BLaER1 (cell line): ENCODE measurements at regions not wholly inside any gene's neighbourhood (a gene's known extent, or its start where the extent isn't known, plus 50 kb on each side); places are given as distances from the start of the nearest gene placed in this dataset.

Experiments used
- H3K27ac ChIP-seq: shearing (Covaris generic); formaldehyde crosslinking; 2 replicates; pipeline ENCODE4 v1.8.1; 2022
- H3K27me3 ChIP-seq: shearing (Covaris generic); formaldehyde crosslinking; 2 replicates; pipeline ENCODE4 v1.8.1; 2022
- H3K36me3 ChIP-seq: shearing (Covaris generic); formaldehyde crosslinking; 2 replicates; pipeline ENCODE4 v1.8.1; 2022
- H3K4me1 ChIP-seq: shearing (Covaris generic); formaldehyde crosslinking; 2 replicates; pipeline ENCODE4 v1.8.1; 2022
- H3K4me2 ChIP-seq: shearing (Covaris generic); formaldehyde crosslinking; 2 replicates; pipeline ENCODE4 v1.8.1; 2022
- H3K4me3 ChIP-seq: shearing (Covaris generic); formaldehyde crosslinking; 2 replicates; pipeline ENCODE4 v1.8.1; 2022
- H3K9ac ChIP-seq: shearing (Covaris generic); formaldehyde crosslinking; 2 replicates; pipeline ENCODE4 v1.8.1; 2022
- H3K9me3 ChIP-seq: shearing (Covaris generic); formaldehyde crosslinking; 2 replicates; pipeline ENCODE4 v1.8.1; 2022
- H4K20me1 ChIP-seq: shearing (Covaris generic); formaldehyde crosslinking; 2 replicates; pipeline ENCODE4 v1.8.1; 2022
- Cebpa-rat ChIP-seq: shearing (Covaris generic); IDR thresholded peaks from 2 replicates; pipeline ENCODE4 v1.8.1; 2022

- no peaks in the 10 kb centered on the region for H4K20me1 ChIP-seq
- TF ChIP-seq Cebpa-rat, result no peak
- H3K36me3 ChIP-seq, result no peaks in the 10 kb centered on the region
- peaks cover 9% of the 10 kb centered on the region; the same call in 1 of the 2 replicates for H3K9me3 ChIP-seq
- H3K27ac ChIP-seq, result no peak overlapping the region
- H3K9ac ChIP-seq, result no peak overlapping the region
- H3K4me2 ChIP-seq, result no peak overlapping the region
- H3K4me3 ChIP-seq, result no peak overlapping the region
- no peaks in the 10 kb centered on the region for H3K4me1 ChIP-seq
- no peaks in the 10 kb centered on the region for H3K27me3 ChIP-seq
These were observed 201.0 kb upstream of the TPK1 start for GRCh38 chr7:145036604-145037405.

DNA sequence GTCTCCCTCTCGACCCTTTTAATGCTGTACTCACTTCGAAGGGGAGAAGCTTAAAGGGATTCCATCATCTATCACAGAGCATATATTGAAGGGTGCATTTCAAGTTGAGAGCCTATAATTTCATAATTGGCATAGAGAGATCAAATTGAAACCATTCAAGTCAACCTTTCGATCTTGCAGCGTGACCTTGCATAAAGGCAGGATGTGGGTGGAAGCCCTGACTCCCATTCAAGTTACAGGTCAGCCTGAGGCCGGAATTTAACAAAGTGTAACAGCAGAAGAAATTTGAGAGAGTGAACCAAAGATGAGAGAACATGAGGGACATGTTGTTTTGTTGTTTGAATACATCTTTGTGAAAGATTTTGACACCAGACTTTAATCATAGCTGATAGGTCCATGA is 195.3 kb upstream of the TPK1 start:
- TF ChIP-seq Cebpa-rat, result no peak
- Histone ChIP-seq H3K4me3 (no peak overlapping the region), H3K9ac (no peak overlapping the region), H3K36me3 (no peaks in the 10 kb centered on the region), H3K27me3 (no peaks in the 10 kb centered on the region), H4K20me1 (no peaks in the 10 kb centered on the region), H3K27ac (no peak overlapping the region), H3K4me2 (no peak overlapping the region), H3K9me3 (peaks cover 9% of the 10 kb centered on the region; the same call in 1 of the 2 replicates), H3K4me1 (no peaks in the 10 kb centered on the region)

GRCh38 chr7:145030754-145031153 is 194.9 kb upstream of the TPK1 start:
- Histone ChIP-seq H3K4me1 (no peaks in the 10 kb centered on the region), H3K4me2 (no peak overlapping the region), H3K27me3 (no peaks in the 10 kb centered on the region), H3K9me3 (peaks cover 9% of the 10 kb centered on the region; the same call in 1 of the 2 replicates), H4K20me1 (no peaks in the 10 kb centered on the region), H3K9ac (no peak overlapping the region), H3K36me3 (no peaks in the 10 kb centered on the region), H3K4me3 (no peak overlapping the region), H3K27ac (no peak overlapping the region)
- TF ChIP-seq Cebpa-rat, result no peak

DNA sequence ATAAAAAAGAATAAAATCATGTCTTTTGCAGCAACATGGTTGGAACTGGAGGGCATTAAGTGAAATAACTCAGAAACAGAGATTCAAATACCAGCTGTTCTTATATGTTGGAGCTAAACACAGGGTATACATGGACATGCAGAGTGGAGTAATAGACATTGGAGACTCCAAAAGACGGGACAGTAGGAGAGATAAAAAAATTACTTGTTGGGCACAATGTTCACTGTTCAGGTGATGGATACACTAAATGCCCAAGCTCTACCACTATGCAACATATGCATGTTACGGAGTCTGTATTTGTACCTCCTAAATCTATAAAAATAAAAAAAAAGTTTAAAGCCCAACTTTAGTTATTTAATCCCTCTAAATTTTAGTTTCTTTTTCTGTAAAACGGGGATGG is 184.6 kb upstream of the TPK1 start:
- Histone ChIP-seq H3K27me3 (no peaks in the 10 kb centered on the region), H3K36me3 (no peaks in the 10 kb centered on the region), H3K4me2 (no peak overlapping the region), H4K20me1 (no peaks in the 10 kb centered on the region), H3K9me3 (no peaks in the 10 kb centered on the region), H3K4me1 (no peaks in the 10 kb centered on the region), H3K27ac (no peak overlapping the region), H3K4me3 (no peak overlapping the region), H3K9ac (no peak overlapping the region)
- no peak for TF ChIP-seq Cebpa-rat

- Histone ChIP-seq H3K9ac (no peak overlapping the region), H3K36me3 (no peaks in the 10 kb centered on the region), H4K20me1 (no peaks in the 10 kb centered on the region), H3K4me2 (no peak overlapping the region), H3K4me1 (no peaks in the 10 kb centered on the region), H3K27me3 (no peaks in the 10 kb centered on the region), H3K9me3 (no peaks in the 10 kb centered on the region), H3K27ac (no peak overlapping the region), H3K4me3 (no peak overlapping the region)
- TF ChIP-seq Cebpa-rat, result no peak
These were observed 180.2 kb upstream of the TPK1 start for GRCh38 chr7:145016068-145016467.

- Histone ChIP-seq H3K9me3 (no peaks in the 10 kb centered on the region), H3K36me3 (no peaks in the 10 kb centered on the region), H4K20me1 (no peaks in the 10 kb centered on the region), H3K4me2 (no peak overlapping the region), H3K4me1 (no peaks in the 10 kb centered on the region), H3K27me3 (no peaks in the 10 kb centered on the region), H3K4me3 (no peak overlapping the region), H3K9ac (no peak overlapping the region), H3K27ac (no peak overlapping the region)
- no peak for TF ChIP-seq Cebpa-rat
These were observed 174.0 kb upstream of the TPK1 start for GRCh38 chr7:145009876-145010275.

DNA sequence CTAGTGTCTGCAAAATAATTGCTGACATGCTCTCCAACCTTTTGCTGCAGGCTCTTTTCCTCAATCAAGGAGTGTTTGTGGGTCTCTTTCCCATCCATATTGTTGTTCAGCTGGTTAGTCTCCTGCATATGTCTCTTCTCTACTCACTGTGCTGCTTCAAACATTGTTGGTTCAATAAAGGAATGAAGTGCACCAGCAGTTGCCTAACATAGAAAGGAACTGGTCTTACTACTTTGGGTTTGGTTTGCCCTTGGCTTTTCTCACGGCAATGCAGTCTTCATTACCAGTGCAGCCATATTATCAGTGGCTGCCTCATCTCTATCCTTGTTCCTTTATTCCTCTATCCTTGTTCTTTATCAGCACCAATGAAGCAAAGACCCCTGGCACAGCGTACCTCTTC is 169.7 kb upstream of the TPK1 start:
- no peak overlapping the region for H3K9ac ChIP-seq
- H3K27me3 ChIP-seq, result no peaks in the 10 kb centered on the region
- H3K36me3 ChIP-seq, result no peaks in the 10 kb centered on the region
- no peak for TF ChIP-seq Cebpa-rat
- H3K27ac ChIP-seq, result no peak overlapping the region
- H3K4me2 ChIP-seq, result no peak overlapping the region
- H3K9me3 ChIP-seq, result peaks cover 8% of the 10 kb centered on the region
- H3K4me1 ChIP-seq, result no peaks in the 10 kb centered on the region
- no peak overlapping the region for H3K4me3 ChIP-seq
- no peaks in the 10 kb centered on the region for H4K20me1 ChIP-seq

DNA sequence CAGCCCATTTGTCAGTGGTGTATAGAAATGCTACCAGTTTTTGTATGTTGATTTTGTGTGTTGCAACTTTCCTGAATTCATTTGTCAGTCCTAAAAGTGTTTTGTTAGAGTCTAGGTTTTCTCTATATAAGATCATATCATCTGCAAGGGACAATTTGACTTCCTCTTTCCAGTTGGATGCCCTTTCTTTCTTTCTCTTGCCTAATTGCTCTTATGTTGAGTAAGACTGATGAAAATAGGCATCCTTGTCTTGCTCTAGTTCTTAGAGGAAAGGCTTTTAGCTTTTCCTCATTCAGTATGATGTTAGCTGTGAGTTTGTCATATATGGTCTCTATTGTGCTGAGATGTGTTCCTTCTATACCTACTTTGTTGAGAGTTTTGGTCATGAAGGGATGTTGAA is 161.7 kb upstream of the TPK1 start:
- Histone ChIP-seq H3K36me3 (no peaks in the 10 kb centered on the region), H3K27me3 (no peaks in the 10 kb centered on the region), H3K4me2 (no peak overlapping the region), H3K4me1 (no peaks in the 10 kb centered on the region), H3K4me3 (no peak overlapping the region), H4K20me1 (no peaks in the 10 kb centered on the region), H3K9me3 (peaks cover 36% of the 10 kb centered on the region), H3K9ac (no peak overlapping the region), H3K27ac (no peak overlapping the region)
- no peak for TF ChIP-seq Cebpa-rat

DNA sequence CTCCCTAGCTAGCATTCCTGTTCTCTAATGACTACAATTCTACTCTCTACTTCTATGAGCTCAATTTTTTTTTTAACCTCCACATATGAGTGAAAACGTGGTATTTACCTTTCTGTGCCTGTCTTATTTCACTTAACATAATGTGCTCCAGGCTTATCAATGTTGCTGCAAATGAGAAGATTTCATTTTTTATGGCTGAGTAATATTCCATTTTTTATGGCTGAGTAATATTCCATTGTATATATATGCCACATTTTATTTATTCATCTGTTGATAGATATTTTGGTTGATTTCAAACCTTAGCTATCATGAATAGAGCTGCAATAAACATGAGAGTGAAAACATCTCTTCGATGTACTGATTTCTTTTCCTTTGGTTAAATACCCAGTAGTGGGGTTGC is 159.6 kb upstream of the TPK1 start:
- Histone ChIP-seq H3K4me2 (no peak overlapping the region), H3K4me1 (no peaks in the 10 kb centered on the region), H4K20me1 (no peaks in the 10 kb centered on the region), H3K36me3 (no peaks in the 10 kb centered on the region), H3K9me3 (peaks cover 28% of the 10 kb centered on the region; the same call in 1 of the 2 replicates), H3K27me3 (no peaks in the 10 kb centered on the region), H3K27ac (no peak overlapping the region), H3K9ac (no peak overlapping the region), H3K4me3 (no peak overlapping the region)
- no peak for TF ChIP-seq Cebpa-rat

DNA sequence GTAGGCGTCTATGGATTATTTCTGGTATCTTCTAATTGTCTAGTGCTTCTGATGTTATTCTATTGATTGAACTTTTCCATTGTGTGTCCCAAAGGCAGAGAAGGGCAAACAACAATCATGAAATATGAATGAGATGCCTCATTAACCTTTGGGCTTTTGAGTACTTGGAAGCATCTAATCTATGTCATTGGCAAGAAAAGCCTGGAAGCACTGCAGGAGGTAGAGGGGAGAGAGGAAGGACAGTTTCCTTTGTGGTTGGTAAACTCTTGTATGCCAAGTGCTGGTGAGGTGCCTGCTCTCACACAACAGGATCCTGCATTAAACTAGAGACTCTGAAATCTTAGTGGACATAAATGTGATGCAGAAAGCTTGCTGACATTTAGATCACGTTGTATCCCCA is 155.2 kb upstream of the TPK1 start:
- no peak overlapping the region for H3K27ac ChIP-seq
- H3K27me3 ChIP-seq, result no peaks in the 10 kb centered on the region
- no peak overlapping the region for H3K4me3 ChIP-seq
- H3K4me1 ChIP-seq, result no peaks in the 10 kb centered on the region
- H3K9me3 ChIP-seq, result peaks cover 7% of the 10 kb centered on the region; the same call in 1 of the 2 replicates
- H4K20me1 ChIP-seq, result no peaks in the 10 kb centered on the region
- no peak overlapping the region for H3K4me2 ChIP-seq
- no peak for TF ChIP-seq Cebpa-rat
- H3K9ac ChIP-seq, result no peak overlapping the region
- no peaks in the 10 kb centered on the region for H3K36me3 ChIP-seq
